Activated T-cell treated with anti-CD3 and anti-CD28 coated beads for 48 hours (primary cell): ENCODE measurements at regions not wholly inside any gene's neighbourhood (a gene's known extent, or its start where the extent isn't known, plus 50 kb on each side); places are given as distances from the start of the nearest gene placed in this dataset.

Experiments used
- DNase-seq: peaks from one replicate; pipeline ENCODE4 v3.0.0-alpha.2; 2020; ENCODE audit warnings: low read depth

DNA sequence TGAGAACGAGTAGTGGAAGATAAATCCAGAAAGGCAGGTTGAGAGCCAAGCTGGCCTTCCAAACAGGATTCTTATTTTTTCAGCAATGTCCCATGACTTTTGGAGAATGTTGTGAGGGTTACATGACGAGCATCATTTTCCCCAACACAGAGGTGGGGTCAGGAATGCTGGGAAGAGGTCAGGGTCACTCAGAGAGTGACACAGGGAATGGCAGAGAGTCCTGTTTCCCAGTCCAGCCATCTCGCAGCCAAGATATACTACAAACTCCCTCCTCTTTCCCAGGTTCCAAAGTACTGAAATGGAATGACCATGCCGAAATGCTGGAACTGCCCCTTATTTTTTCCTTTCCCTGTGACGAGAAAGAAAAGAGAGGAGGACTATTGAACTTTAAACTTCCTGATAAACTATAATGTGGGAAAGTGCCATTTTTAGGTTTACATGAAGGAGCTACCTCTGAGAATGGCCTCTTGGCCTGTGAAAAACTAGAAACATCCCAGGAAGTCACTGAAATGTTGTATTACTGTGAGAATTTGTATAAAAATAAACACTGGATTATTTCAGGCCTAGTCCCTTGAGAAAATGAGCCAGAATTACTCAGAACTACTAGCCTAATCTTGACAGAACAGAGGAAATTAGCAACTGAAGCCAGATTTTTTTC, 420.4 kb downstream of the CETN3 start:
- no peak for DNase-seq

DNA sequence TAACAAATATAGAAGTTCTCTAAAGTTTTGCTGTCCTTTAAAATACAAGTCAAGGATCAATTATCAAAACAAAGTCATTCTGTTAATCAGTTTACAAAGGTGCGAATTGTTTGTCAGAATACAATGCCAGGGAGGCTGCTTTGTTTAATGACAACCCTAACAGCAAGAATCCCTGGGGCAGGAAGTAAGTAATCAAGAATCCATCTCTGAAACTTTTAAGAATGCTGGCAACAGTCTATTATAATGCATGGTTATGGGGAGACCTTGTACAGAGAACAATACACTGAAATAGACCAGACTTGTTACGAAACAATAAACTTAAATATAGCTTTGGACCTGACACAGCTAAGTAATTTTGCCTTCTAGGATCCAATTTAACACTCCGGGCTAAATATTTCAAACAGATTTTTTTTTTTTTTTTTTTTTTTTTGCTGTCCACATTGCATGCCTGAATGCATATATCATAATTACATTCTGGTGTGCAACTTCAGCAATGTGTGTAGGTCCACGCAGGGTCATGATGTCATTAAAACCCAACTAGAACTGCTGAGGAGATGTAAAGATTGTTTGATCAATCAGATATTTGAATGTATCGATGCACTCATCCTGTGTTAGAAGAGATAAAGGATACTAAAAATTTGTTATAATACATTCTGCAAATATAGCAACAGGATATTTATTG, 421.3 kb downstream of the CETN3 start:
- no peak for DNase-seq

GRCh38 chr5:89983216-89983615, 426.3 kb downstream of the CETN3 start:
- no peak for DNase-seq

DNA sequence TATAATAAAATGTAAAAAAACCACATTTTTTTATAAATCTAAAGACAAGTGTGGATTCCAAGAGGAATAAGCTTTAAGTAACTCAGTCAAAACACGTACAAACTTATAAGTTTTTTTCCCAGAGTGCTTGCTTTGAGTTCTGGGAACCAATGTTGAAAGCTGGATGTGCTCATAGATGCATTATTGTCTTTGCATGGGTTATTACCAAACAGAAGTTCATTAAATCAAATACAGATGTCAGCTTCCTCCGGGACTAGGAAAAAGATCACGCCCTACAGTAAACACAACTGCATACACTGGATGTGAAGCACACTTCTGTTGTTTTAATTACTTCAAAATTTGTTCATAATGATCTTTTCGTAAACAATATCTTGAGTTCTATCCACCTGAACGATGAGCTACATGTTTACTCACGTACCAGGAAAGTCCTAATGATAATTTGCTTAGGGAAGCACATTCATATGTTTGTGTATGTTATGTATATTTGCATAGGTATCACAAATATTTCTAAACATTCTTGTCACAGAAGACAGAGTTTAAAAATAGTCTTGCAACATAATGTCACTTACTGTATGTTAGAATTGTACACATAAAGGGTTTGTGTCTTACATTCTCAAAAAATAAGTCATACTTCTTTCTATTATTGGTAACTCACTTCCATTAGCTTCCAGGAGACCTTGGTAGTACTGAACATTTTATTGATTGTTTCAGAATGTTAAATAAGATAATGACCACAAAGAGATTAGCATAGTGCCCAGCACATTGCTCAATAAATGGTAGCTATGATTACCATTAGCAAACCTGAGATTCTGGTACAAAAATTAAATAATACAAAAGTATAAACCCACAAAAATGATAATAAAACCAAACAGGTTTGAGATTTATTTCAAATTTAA, 427.4 kb downstream of the CETN3 start:
- no peak for DNase-seq

- DNase-seq: no peak
Observed at GRCh38 chr5:89981021-89981420, 428.5 kb downstream of the CETN3 start.

DNA sequence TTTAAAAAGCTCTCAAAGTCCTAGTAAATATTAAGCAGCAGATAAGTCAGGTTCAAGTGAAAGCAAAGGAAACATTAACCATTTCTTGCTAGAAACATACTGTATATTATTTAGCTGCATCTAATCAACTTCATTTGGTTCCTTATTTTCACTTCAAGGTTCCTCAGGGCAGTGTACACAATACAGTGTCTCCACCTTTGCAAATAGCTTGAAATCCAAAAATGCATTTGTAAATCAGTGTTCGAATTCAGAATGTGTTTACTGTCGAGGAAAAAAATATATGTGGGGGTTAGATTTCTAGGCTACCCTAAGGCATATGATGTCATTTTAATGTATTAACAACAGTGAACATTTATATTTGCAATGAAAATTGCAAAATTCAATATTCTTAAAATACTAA, 436.0 kb downstream of the CETN3 start:
- no peak for DNase-seq

GRCh38 chr5:89972901-89973300, 436.7 kb downstream of the CETN3 start:
- no peak for DNase-seq

- no peak for DNase-seq
Observed at GRCh38 chr5:89968958-89969381, 440.6 kb downstream of the CETN3 start.

- no peak for DNase-seq
Observed at GRCh38 chr5:89967771-89968444, 441.6 kb downstream of the CETN3 start.

DNA sequence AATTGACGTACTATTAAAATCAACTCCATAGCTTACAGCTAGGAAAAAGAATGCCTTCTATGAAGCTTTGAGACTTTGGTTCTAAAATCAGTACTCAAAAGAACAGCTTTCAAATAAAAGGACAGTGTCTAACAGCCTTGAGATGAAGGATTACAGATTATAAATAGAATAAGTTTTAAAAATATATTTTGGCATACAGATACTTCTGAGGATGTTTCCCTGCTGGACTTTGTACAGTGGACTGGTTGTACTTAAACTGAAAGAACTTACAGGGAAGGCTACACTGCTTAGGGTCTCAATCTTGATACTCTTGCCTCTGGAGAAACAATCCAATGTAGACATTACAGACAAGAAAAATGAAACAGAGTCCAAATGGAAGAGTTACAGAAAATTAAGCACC, 452.7 kb downstream of the CETN3 start:
- no peak for DNase-seq

- DNase-seq: no peak
Observed at GRCh38 chr5:89954916-89955315, 454.6 kb downstream of the CETN3 start.

DNA sequence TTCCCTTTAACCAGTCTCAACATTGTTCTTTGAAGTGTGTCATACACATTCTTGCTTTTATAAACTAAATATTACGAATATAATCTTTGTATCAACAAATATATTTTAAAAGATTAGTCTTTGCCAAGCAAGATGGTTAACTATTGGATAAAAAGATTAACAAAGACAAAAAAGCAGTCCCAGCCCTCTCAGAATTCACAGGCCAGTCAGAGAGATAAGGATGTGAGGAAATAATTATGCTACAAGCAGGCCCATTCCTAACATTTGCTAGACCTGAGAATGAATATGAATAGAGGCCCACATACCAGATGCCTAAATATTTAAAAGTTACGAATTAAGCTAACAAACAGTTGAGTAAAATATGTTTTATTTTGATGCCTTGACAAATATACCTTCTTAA, 457.7 kb downstream of the CETN3 start:
- DNase-seq: no peak

- no peak for DNase-seq
Observed at GRCh38 chr5:89950234-89950633, 459.3 kb downstream of the CETN3 start.

- DNase-seq: no peak
Observed at GRCh38 chr5:89948977-89949376, 460.6 kb downstream of the CETN3 start.

- no peak for DNase-seq
Observed at GRCh38 chr5:89946916-89947315, 462.6 kb downstream of the CETN3 start.

GRCh38 chr5:89946508-89946907, 463.0 kb downstream of the CETN3 start:
- no peak for DNase-seq

DNA sequence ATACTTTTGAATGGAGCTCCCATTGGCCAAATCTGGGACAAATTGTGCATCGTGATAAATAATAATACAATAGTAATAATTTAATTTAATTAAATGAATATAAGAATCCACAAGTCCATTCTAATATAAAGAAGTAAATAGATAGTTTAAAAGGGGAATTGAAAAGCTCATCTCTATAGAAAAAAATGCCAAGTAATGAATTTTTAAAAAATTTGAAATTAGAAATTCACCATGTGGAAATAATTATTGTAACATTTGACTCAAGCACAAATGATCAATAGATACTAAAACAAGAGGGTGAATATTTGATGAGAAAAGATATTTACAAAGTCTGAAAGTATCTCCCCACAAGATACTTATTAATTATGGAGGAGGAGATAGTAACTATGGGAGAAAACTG, 467.4 kb downstream of the CETN3 start:
- DNase-seq: no peak

DNA sequence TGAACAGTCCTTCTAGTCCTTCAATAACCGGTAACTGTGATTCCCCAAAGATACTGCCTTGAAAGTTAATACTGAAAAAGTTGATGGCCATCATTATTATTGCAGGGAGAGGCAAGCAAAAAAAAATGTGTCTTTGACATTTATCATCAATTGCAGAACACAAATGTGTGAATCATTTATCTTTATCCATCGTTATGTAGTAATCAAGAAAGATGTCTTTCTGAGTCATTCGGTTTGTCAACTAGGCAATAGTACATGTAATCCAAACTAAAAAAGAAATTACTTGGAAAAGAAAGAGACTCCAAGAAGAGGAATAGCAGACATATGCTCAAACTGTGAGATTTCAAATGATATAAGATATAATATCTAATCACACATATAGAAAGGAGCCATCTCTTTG, 473.0 kb downstream of the CETN3 start:
- no peak for DNase-seq

- DNase-seq: no peak
Observed at GRCh38 chr5:89934069-89934468, 475.5 kb downstream of the CETN3 start.

DNA sequence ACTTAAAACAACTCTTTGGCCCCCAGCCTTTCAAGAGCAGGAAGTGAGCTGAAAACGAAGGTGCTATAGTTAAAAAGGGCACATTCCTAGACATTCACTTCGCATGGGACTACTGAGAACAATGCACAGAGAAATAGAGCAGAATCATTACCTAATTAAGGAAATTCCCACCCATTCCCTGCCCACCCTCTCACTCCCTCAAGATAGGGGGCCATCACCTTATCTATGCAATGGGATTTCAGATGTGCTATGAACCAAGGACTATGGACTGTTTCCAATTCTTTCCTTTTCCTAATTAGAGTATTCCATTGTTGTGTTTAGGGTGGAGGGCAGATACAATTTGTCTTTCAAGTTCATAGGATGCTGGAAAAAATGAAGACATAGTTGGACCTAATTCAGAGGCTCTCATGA, 476.8 kb downstream of the CETN3 start:
- no peak for DNase-seq

DNA sequence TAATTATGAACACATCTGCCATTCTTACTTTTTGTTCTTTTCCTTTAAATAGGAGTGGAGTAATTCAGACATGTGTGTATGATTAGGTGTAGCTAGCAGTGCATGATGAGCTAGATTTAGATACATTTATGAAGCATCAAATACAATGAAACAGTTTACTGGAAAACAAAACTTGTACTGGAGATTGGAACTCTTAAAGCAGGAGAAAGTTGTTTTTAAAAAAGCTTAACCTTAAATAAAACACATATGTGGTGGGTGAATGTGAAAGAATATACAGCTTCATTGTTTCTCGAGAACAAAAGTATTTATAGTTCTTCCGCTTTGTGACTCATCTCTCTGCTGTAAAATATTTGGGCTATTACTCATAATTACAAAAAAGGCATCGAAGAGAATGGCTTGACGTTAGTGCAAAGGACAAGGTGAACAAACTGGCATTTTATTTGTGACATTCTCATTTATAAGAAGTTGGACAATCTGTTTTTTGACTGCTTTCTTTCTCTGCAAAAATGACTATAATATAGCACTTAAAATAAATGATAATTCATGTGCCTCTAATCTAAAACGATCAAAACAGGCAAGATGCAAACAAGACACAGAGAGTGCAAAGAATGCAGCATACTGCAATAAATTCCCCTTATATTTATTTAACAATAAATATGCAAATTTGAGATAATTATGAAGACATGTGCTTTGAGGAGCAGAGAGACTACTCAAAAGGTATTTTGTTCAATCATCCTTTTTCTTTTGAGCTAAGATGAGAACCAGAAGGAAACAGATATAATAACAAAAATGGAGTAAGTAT, 478.8 kb downstream of the CETN3 start:
- no peak for DNase-seq

DNA sequence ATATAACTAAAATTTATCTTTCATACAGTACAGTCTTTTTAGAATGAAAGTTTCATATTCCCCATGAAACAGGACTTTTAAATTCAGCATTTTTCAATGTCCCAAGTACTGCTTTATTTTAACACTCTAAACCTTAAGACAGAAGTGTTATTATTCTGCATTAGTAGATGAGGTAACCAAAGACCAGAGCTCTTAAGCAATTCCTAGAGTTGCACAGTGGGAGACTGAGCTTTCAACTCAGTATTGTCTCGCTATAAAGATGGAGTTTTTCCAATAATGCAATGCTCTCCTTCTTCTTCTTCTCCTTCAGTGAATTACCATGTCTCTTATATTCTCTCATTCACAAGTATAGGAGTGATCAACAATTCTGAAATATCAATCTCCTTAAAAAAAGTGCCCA, 479.7 kb downstream of the CETN3 start:
- DNase-seq: no peak
